HEK293T (cell line): ENCODE measurements at regions not wholly inside any gene's neighbourhood (a gene's known extent, or its start where the extent isn't known, plus 50 kb on each side); places are given as distances from the start of the nearest gene placed in this dataset.
"Not testable (repeated sequence)": the region's sequence is repeated elsewhere in the genome, so short reads cannot be mapped to it uniquely, and the experiment has no call there.

Source experiments
- CTCF ChIA-PET: fragments of 350-600 bp; formaldehyde crosslinking; extraction: SDS; loops from one replicate; lab custom pipeline; 2021; ENCODE audit warnings: antibody characterized with exemption, inconsistent platforms; lab: Yijun Ruan, JAX
- POLR2A ChIA-PET: fragments of 350-600 bp; formaldehyde crosslinking; extraction: SDS; loops from one replicate; lab custom pipeline; 2020; ENCODE audit warnings: antibody characterized with exemption, inconsistent platforms; lab: Yijun Ruan, JAX
- DNase-seq: peaks from one replicate; pipeline ENCODE4 v3.0.0; 2012; ENCODE audit warnings: mixed read lengths; ENCODE audit errors: extremely low spot score
- ARNT ChIP-seq: fragments of 450-650 bp; IDR thresholded peaks from 2 replicates; pipeline ENCODE4 v1.6.1; 2017; ENCODE audit warnings: mild to moderate bottlenecking
- BHLHE40 ChIP-seq: fragments of 450-650 bp; IDR thresholded peaks from 2 replicates; pipeline ENCODE4 v1.6.1; 2016; ENCODE audit warnings: mild to moderate bottlenecking, moderate library complexity, borderline replicate concordance
- CTBP1 ChIP-seq: fragments of 450-650 bp; IDR thresholded peaks from 2 replicates; pipeline ENCODE4 v1.6.1; 2016; ENCODE audit warnings: borderline replicate concordance
- ELF4 ChIP-seq: fragments of 450-650 bp; IDR thresholded peaks from 2 replicates; pipeline ENCODE4 v1.6.1; 2017; ENCODE audit warnings: antibody characterized with exemption
- FOXA1 ChIP-seq: fragments of 450-650 bp; IDR thresholded peaks from 2 replicates; pipeline ENCODE4 v1.6.1; 2016; ENCODE audit warnings: mild to moderate bottlenecking
- FOXK2 ChIP-seq: fragments of 450-650 bp; IDR thresholded peaks from 2 replicates; pipeline ENCODE4 v1.6.1; 2016; ENCODE audit warnings: mild to moderate bottlenecking
- FOXM1 ChIP-seq: fragments of 450-650 bp; IDR thresholded peaks from 2 replicates; pipeline ENCODE4 v1.6.1; 2017; ENCODE audit warnings: mild to moderate bottlenecking, borderline replicate concordance
- HDGF ChIP-seq: fragments of 450-650 bp; IDR thresholded peaks from 2 replicates; pipeline ENCODE4 v1.6.1; 2017; ENCODE audit warnings: antibody characterized with exemption, borderline replicate concordance
- L3MBTL2 ChIP-seq: fragments of 450-650 bp; conservative IDR thresholded peaks from 2 replicates; pipeline ENCODE4 v1.6.1; 2016; ENCODE audit warnings: mild to moderate bottlenecking
- LEF1 ChIP-seq: fragments of 450-650 bp; IDR thresholded peaks from 2 replicates; pipeline ENCODE4 v1.6.1; 2017; ENCODE audit warnings: mild to moderate bottlenecking, borderline replicate concordance
- NFRKB ChIP-seq: fragments of 450-650 bp; IDR thresholded peaks from 2 replicates; pipeline ENCODE4 v1.6.1; 2016; ENCODE audit warnings: mild to moderate bottlenecking, moderate library complexity
- PKNOX1 ChIP-seq: fragments of 450-650 bp; IDR thresholded peaks from 2 replicates; pipeline ENCODE4 v1.6.1; 2016
- SP1 ChIP-seq: fragments of 450-650 bp; IDR thresholded peaks from 2 replicates; pipeline ENCODE4 v1.6.1; 2017
- SUZ12 ChIP-seq: fragments of 450-650 bp; IDR thresholded peaks from 2 replicates; pipeline ENCODE4 v1.6.1; 2016; ENCODE audit warnings: mild to moderate bottlenecking
- TARDBP ChIP-seq: fragments of 450-650 bp; IDR thresholded peaks from 2 replicates; pipeline ENCODE4 v1.6.1; 2016
- ZNF384 ChIP-seq: fragments of 450-650 bp; IDR thresholded peaks from 2 replicates; pipeline ENCODE4 v1.6.1; 2016

DNA sequence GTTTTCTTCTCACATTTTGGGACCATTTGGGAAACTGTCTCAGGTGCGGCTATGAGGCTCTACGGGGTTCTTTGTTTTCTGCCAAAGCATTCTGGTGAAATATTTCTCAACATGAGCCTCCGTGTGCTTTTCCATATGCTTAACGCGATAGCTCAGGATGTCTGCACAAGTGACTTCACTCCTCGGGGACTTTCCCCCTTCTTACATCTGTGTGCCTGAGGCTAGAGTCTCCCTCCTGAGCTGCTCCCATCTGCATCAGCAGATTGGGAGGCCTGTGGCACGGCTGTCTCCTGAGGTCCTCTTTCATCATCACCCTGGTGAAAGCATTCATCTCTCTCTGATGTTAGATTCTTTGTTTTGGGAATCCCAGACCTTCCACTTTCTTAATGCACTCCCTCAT lies 1190.9 kb downstream of the TYW1 start:
- ChIA-PET CTCF (no interaction called here), POLR2A (no interaction called here)
- no peak for TF ChIP-seq SUZ12
- TF ChIP-seq SP1, result no peak
- no peak for DNase-seq

- no peak for TF ChIP-seq LEF1
- TF ChIP-seq ELF4, result no peak
- TF ChIP-seq FOXM1, result no peak
- TF ChIP-seq ARNT, result no peak
- no peak for TF ChIP-seq CTBP1
- TF ChIP-seq TARDBP, result no peak
- ChIA-PET CTCF (interaction anchor here (0.6 kb wide), 1 partner anchor 839 kb away, joined by 3 read pairs; no protein-coding TSS in a partner anchor), POLR2A (no interaction called here)
- no peak for DNase-seq
Observed at GRCh38 chr7:68192941-68193340, 1196.3 kb downstream of the TYW1 start.

- DNase-seq, CTCF ChIA-PET, POLR2A ChIA-PET: not testable (repeated sequence)
Observed at GRCh38 chr7:68195642-68196041, 1199.0 kb downstream of the TYW1 start.

GRCh38 chr7:68200051-68200670 lies 1203.5 kb downstream of the TYW1 start:
- no peak for TF ChIP-seq ZNF384
- no peak for TF ChIP-seq FOXA1
- no peak for TF ChIP-seq HDGF
- no peak for TF ChIP-seq NFRKB
- no peak for TF ChIP-seq L3MBTL2
- TF ChIP-seq PKNOX1, result no peak
- no peak for TF ChIP-seq SP1
- no peak for TF ChIP-seq CTBP1
- no peak for TF ChIP-seq LEF1
- TF ChIP-seq FOXM1, result no peak
- TF ChIP-seq ARNT, result no peak
- DNase-seq, result no peak
- CTCF ChIA-PET, result no interaction called here
- POLR2A ChIA-PET, result no interaction called here

GRCh38 chr7:68203251-68203650 lies 1206.6 kb downstream of the TYW1 start:
- TF ChIP-seq LEF1 (no peak), SP1 (no peak), FOXK2 (no peak), ELF4 (no peak), FOXA1 (no peak), CTBP1 (no peak), ARNT (no peak), BHLHE40 (no peak), TARDBP (no peak), FOXM1 (no peak), NFRKB (no peak), ZNF384 (no peak), PKNOX1 (no peak), HDGF (no peak), SUZ12 (no peak), L3MBTL2 (no peak)
- POLR2A ChIA-PET, result no interaction called here
- CTCF ChIA-PET, result no interaction called here
- DNase-seq, result no peak

GRCh38 chr7:68205826-68206225 lies 1209.2 kb downstream of the TYW1 start:
- no peak for DNase-seq
- ChIA-PET CTCF (no interaction called here), POLR2A (no interaction called here)
- TF ChIP-seq PKNOX1 (no peak), LEF1 (no peak), FOXK2 (no peak), HDGF (no peak), ZNF384 (no peak), FOXA1 (no peak)

DNA sequence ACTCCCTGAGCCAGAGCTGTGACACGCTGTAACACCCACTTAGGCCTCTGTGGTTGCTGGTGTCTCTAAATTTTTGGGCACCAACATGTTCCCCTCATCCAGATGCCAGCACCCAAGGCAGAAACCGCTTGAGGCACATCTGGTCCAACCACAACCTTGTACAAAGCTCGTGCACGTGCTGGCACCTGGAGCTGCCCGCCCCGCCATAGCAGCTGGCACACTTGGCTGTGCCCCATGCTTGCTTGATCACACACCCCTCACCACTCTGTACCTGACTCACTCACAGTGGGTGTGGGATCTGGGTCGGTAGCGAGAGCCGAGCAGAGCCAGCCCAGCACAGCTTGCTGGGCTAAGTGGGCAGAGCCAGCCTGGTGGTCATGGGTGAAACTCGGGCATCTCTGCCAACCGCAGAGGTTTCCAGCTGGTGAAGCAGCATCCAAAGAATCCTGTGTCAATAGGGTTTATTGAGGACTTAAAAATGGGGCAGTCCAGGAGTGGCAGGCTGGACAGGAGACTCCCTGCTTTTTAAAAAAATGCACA lies 1210.4 kb downstream of the TYW1 start:
- DNase-seq, result no peak
- POLR2A ChIA-PET, result no interaction called here
- CTCF ChIA-PET, result no interaction called here
- TF ChIP-seq PKNOX1, result no peak
